Upper lobe of right lung (tissue), 1 donor: ENCODE measurements at regions not wholly inside any gene's neighbourhood (a gene's known extent, or its start where the extent isn't known, plus 50 kb on each side); places are given as distances from the start of the nearest gene placed in this dataset.
"Not testable (repeated sequence)": the region's sequence is repeated elsewhere in the genome, so short reads cannot be mapped to it uniquely, and the experiment has no call there.

Experiments
- ATAC-seq: fragments of 200-7000 bp; cut with Tn5 transposase; one replicate; pipeline ENCODE4 v1.9.1; 2020; ENCODE audit warnings: mild to moderate bottlenecking, moderate library complexity
- DNase-seq: peaks from one replicate; pipeline ENCODE4 v3.0.0-alpha.2; 2020
- H3K27ac ChIP-seq: fragments of 200-600 bp; one replicate; pipeline ENCODE4 v1.8.0; 2022
- H3K27me3 ChIP-seq: fragments of 200-600 bp; one replicate; pipeline ENCODE4 v1.8.0; 2022; ENCODE audit warnings: mild to moderate bottlenecking
- H3K36me3 ChIP-seq: fragments of 200-600 bp; one replicate; pipeline ENCODE4 v1.8.0; 2022
- H3K4me1 ChIP-seq: fragments of 200-600 bp; one replicate; pipeline ENCODE4 v1.8.0; 2022
- H3K4me3 ChIP-seq: fragments of 200-600 bp; one replicate; pipeline ENCODE4 v1.8.0; 2022; ENCODE audit warnings: mild to moderate bottlenecking
- H3K9me3 ChIP-seq: fragments of 200-600 bp; one replicate; pipeline ENCODE4 v1.8.0; 2022
- CTCF ChIP-seq: fragments of 200-600 bp; IDR thresholded peaks from one replicate; pipeline ENCODE4 v1.8.0; 2022; ENCODE audit warnings: antibody characterized with exemption
- intact Hi-C: fragments of 100-400 bp; cut with DNase I; formaldehyde crosslinking; loops from one replicate; pipeline ENCODE4 v1.11.0; 2022
- donor health status: DM: no; HTN: yes; CAD: no; lungs with severe emphysema.

DNA sequence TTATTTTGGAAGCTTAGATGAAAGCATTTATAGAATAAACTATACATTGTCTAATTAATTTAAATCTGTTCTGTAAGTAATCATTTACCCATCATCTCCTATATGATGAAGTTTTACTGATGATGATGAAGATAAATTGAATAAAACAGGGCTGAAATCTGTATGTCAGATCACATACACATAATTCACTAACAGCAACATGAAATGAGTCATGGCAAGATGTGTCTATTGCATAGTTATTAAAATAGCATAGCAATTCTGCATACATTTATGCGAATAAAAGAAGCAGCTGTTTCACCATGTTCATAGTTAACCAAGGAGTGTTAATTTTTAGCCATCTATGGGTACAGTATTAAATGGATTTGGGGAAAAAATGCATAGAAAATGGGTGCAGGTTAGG, 424.9 kb downstream of the LIG4 start:
- TF ChIP-seq CTCF, result no peak
- Histone ChIP-seq H3K36me3 (no peaks in the 10 kb centered on the region), H3K9me3 (no peaks in the 10 kb centered on the region), H3K4me3 (no peak overlapping the region), H3K27me3 (no peaks in the 10 kb centered on the region), H3K27ac (no peak overlapping the region), H3K4me1 (no peaks in the 10 kb centered on the region)
- ATAC-seq (no peak), DNase-seq (no peak)
- intact Hi-C loops, result no loop called here

DNA sequence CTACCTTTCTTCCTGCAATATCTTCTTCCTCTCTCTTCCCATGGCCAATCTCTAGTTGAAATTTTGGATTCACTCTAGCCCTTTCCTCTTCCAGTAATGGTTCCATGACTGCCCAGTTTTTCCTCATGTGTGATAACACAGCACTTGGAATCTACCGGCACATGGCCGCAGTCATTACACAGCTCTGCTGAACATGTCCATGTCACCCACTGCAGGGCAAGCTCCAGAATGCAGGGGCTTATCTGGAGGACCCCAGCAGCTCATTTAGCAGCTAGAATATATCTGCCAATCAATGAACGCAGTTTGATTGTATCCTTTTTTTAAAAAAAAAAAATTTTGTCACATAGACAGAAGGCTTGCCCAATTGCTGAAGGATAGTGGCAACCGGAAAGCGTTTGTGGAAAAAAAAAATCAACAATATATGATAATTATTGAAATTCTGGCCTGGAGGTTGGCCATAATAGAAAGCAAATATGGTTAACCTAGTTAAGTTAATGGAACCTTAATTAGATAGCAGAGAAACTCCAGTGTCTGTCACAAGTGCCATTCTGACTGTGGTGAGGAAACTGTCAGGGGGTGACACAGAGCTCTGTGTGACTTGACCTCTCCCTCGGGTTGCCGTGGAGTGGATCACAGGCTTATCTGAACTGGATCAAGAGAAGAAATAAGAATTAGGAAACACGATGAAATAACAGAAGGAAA, 426.7 kb downstream of the LIG4 start:
- no peaks in the 10 kb centered on the region for H3K36me3 ChIP-seq
- no peaks in the 10 kb centered on the region for H3K27me3 ChIP-seq
- ATAC-seq (no peak), DNase-seq (no peak)
- no peaks in the 10 kb centered on the region for H3K4me1 ChIP-seq
- no peak for TF ChIP-seq CTCF
- no peak overlapping the region for H3K27ac ChIP-seq
- H3K9me3 ChIP-seq, result no peaks in the 10 kb centered on the region
- no peak overlapping the region for H3K4me3 ChIP-seq
- intact Hi-C loops, result no loop called here

GRCh38 chr13:107782646-107783045, 432.7 kb downstream of the LIG4 start:
- H3K36me3 ChIP-seq, ATAC-seq, H3K9me3 ChIP-seq, H3K27ac ChIP-seq, DNase-seq, intact Hi-C loops, H3K4me3 ChIP-seq, H3K27me3 ChIP-seq, H3K4me1 ChIP-seq: not testable (repeated sequence)

DNA sequence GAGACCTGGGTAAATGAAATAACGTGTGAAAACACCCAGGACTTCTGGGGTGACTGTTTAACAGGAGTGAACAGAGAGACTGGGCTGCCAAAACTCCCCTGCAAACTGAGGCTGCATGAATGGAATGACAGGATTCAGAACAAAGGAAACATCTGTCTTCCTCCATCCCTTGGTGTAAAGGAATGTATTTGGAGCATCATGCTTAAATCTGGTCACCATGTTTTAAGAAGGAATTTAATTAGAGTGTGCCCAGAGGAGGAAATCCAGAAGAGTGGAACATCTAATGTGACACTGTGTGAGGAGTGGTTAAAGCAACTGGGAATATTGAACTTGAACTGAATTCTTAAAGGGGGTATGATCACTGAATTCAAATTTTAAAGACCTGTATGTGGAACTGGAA, 437.2 kb downstream of the LIG4 start:
- ATAC-seq (no peak), DNase-seq (no peak)
- Histone ChIP-seq H3K4me3 (no peak overlapping the region), H3K27me3 (no peaks in the 10 kb centered on the region), H3K36me3 (no peaks in the 10 kb centered on the region), H3K9me3 (no peaks in the 10 kb centered on the region), H3K27ac (no peak overlapping the region), H3K4me1 (no peaks in the 10 kb centered on the region)
- intact Hi-C loops, result no loop called here
- no peak for TF ChIP-seq CTCF

DNA sequence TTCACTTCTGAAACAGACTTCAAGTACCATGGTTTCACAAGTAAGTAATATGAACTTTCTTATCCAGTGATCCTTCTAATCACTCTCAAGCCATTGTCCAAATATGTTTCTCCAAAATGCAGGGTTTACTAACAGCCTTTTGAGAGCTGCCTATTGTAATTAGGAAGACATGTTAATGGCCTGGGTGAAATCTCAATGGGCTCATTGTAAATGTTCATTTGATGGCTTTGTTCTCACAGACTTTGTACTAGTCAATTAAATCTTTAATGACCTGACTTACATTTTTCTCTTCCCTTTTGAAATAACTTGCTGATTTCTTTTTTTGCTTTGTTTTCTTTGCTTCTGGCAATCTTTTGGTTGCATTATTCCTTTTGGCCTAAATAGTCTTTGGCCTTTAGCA, 444.8 kb downstream of the LIG4 start:
- H3K4me1 ChIP-seq, result no peaks in the 10 kb centered on the region
- H3K27ac ChIP-seq, result no peak overlapping the region
- intact Hi-C loops, result no loop called here
- no peak overlapping the region for H3K4me3 ChIP-seq
- H3K9me3 ChIP-seq, result no peaks in the 10 kb centered on the region
- no peaks in the 10 kb centered on the region for H3K27me3 ChIP-seq
- H3K36me3 ChIP-seq, result no peaks in the 10 kb centered on the region
- ATAC-seq (no peak), DNase-seq (no peak)
- TF ChIP-seq CTCF, result no peak

DNA sequence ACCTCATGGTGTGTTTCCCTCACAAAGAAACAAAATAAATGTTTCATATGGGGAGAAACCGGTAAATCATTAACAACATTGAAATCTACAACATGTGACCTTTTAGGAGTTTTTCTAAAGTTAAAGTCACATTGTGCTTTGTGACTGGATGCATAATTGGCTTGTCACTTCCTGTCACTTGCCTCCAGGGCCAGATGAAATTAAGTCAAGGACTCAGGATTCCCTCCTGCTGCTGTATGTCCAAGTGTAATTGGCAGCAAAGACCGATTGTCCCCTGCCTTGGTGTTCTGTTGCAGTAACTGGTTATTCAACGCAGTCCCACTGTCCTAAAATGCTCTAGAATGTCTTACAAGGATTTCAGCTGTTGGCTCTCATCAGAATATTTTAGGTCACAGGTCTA, 448.2 kb downstream of the LIG4 start:
- Histone ChIP-seq H3K4me1 (no peaks in the 10 kb centered on the region), H3K9me3 (no peaks in the 10 kb centered on the region), H3K36me3 (no peaks in the 10 kb centered on the region), H3K4me3 (no peak overlapping the region), H3K27me3 (no peaks in the 10 kb centered on the region), H3K27ac (no peak overlapping the region)
- ATAC-seq (no peak), DNase-seq (no peak)
- intact Hi-C loops, result no loop called here
- no peak for TF ChIP-seq CTCF
